ENCODE measurements at regions not wholly inside any gene's neighbourhood (a gene's known extent, or its start where the extent isn't known, plus 50 kb on each side); places are given as distances from the start of the nearest gene placed in this dataset.
A peak's percentile ranks its signal among the peaks of the same experiment; 100 is the strongest.

- Mint-ChIP-seq H3K4me1 (ENCODE audit: low read depth) (peaks cover 11% of the 10 kb centered on the region), H3K9me3 (no peaks in the 10 kb centered on the region), H3K27ac (no peak overlapping the region), H3K36me3 (ENCODE audit: low read depth) (no peaks in the 10 kb centered on the region), H3K27me3 (ENCODE audit: low read depth) (peaks cover 5% of the 10 kb centered on the region), H3K4me3 (no peak overlapping the region)
- no peak for DNase-seq (ENCODE audit: low spot score)
These were observed 279.6 kb upstream of the PLET1 start for GRCh38 chr11:112540261-112540660.

- no peak for DNase-seq (ENCODE audit: low spot score)
- Mint-ChIP-seq H3K36me3 (ENCODE audit: low read depth) (no peaks in the 10 kb centered on the region), H3K27me3 (ENCODE audit: low read depth) (peaks cover 5% of the 10 kb centered on the region), H3K9me3 (no peaks in the 10 kb centered on the region), H3K4me1 (ENCODE audit: low read depth) (peaks cover 11% of the 10 kb centered on the region), H3K27ac (no peak overlapping the region), H3K4me3 (no peak overlapping the region)
These were observed 280.7 kb upstream of the PLET1 start for GRCh38 chr11:112541140-112542046.

GRCh38 chr11:112542479-112542878, 281.8 kb upstream of the PLET1 start:
- H3K4me1 Mint-ChIP-seq (ENCODE audit: low read depth), result peaks cover 11% of the 10 kb centered on the region
- H3K27ac Mint-ChIP-seq, result no peak overlapping the region
- no peaks in the 10 kb centered on the region for H3K9me3 Mint-ChIP-seq
- no peaks in the 10 kb centered on the region for H3K36me3 Mint-ChIP-seq (ENCODE audit: low read depth)
- H3K4me3 Mint-ChIP-seq, result no peak overlapping the region
- no peak for DNase-seq (ENCODE audit: low spot score)
- H3K27me3 Mint-ChIP-seq (ENCODE audit: low read depth), result peaks cover 5% of the 10 kb centered on the region

- Mint-ChIP-seq H3K4me3 (no peak overlapping the region), H3K9me3 (no peaks in the 10 kb centered on the region), H3K27ac (no peak overlapping the region), H3K27me3 (ENCODE audit: low read depth) (peaks cover 5% of the 10 kb centered on the region), H3K36me3 (ENCODE audit: low read depth) (no peaks in the 10 kb centered on the region), H3K4me1 (ENCODE audit: low read depth) (peaks cover 11% of the 10 kb centered on the region)
- no peak for DNase-seq (ENCODE audit: low spot score)
These were observed 282.7 kb upstream of the PLET1 start for GRCh38 chr11:112543390-112543789.

- Mint-ChIP-seq H3K27me3 (ENCODE audit: low read depth) (peaks cover 6% of the 10 kb centered on the region), H3K27ac (no peak overlapping the region)
These were observed 288.0 kb upstream of the PLET1 start for GRCh38 chr11:112548641-112549040.

GRCh38 chr11:112553205-112553731, 292.6 kb upstream of the PLET1 start:
- no peak overlapping the region for H3K4me3 Mint-ChIP-seq
- peaks cover 7% of the 10 kb centered on the region for H3K27me3 Mint-ChIP-seq (ENCODE audit: low read depth)
- H3K27ac Mint-ChIP-seq, result no peak overlapping the region
- no peaks in the 10 kb centered on the region for H3K9me3 Mint-ChIP-seq
- DNase-seq (ENCODE audit: low spot score), result no peak
- peaks cover 2% of the 10 kb centered on the region for H3K4me1 Mint-ChIP-seq (ENCODE audit: low read depth)
- H3K36me3 Mint-ChIP-seq (ENCODE audit: low read depth), result no peaks in the 10 kb centered on the region

More at GRCh38 chr11:112548641-112549040, 288.0 kb upstream of the PLET1 start:
- no peak overlapping the region for H3K4me3 Mint-ChIP-seq
- H3K9me3 Mint-ChIP-seq, result no peaks in the 10 kb centered on the region
- H3K4me1 Mint-ChIP-seq (ENCODE audit: low read depth), result no peaks in the 10 kb centered on the region
- no peak for DNase-seq (ENCODE audit: low spot score)
- no peaks in the 10 kb centered on the region for H3K36me3 Mint-ChIP-seq (ENCODE audit: low read depth)

GRCh38 chr11:112554586-112554985, 293.9 kb upstream of the PLET1 start:
- Mint-ChIP-seq H3K36me3 (ENCODE audit: low read depth) (no peaks in the 10 kb centered on the region), H3K4me3 (no peak overlapping the region), H3K27ac (no peak overlapping the region), H3K9me3 (no peaks in the 10 kb centered on the region), H3K27me3 (ENCODE audit: low read depth) (peaks cover 7% of the 10 kb centered on the region), H3K4me1 (ENCODE audit: low read depth) (peaks cover 2% of the 10 kb centered on the region)
- DNase-seq (ENCODE audit: low spot score), result no peak

- H3K27ac Mint-ChIP-seq, result peak overlapping the region; percentile 46
- H3K9me3 Mint-ChIP-seq, result no peaks in the 10 kb centered on the region
- DNase-seq (ENCODE audit: low spot score), result peak; percentile 19
- no peak overlapping the region for H3K4me3 Mint-ChIP-seq
- H3K36me3 Mint-ChIP-seq (ENCODE audit: low read depth), result no peaks in the 10 kb centered on the region
- peaks cover 2% of the 10 kb centered on the region for H3K4me1 Mint-ChIP-seq (ENCODE audit: low read depth)
- peaks cover 7% of the 10 kb centered on the region for H3K27me3 Mint-ChIP-seq (ENCODE audit: low read depth)
These were observed 295.1 kb upstream of the PLET1 start for GRCh38 chr11:112555491-112556364.

GRCh38 chr11:112558691-112559090, 298.0 kb upstream of the PLET1 start:
- peaks cover 4% of the 10 kb centered on the region for H3K27me3 Mint-ChIP-seq (ENCODE audit: low read depth)
- no peak overlapping the region for H3K4me3 Mint-ChIP-seq
- peaks cover 2% of the 10 kb centered on the region for H3K4me1 Mint-ChIP-seq (ENCODE audit: low read depth)
- no peaks in the 10 kb centered on the region for H3K9me3 Mint-ChIP-seq
- no peaks in the 10 kb centered on the region for H3K36me3 Mint-ChIP-seq (ENCODE audit: low read depth)
- H3K27ac Mint-ChIP-seq, result no peak overlapping the region
- no peak for DNase-seq (ENCODE audit: low spot score)

GRCh38 chr11:112563808-112564207, 303.1 kb upstream of the PLET1 start:
- Mint-ChIP-seq H3K4me3 (no peak overlapping the region), H3K27ac (no peak overlapping the region), H3K4me1 (ENCODE audit: low read depth) (no peaks in the 10 kb centered on the region), H3K9me3 (no peaks in the 10 kb centered on the region), H3K27me3 (ENCODE audit: low read depth) (peaks cover 3% of the 10 kb centered on the region), H3K36me3 (ENCODE audit: low read depth) (no peaks in the 10 kb centered on the region)
- DNase-seq (ENCODE audit: low spot score), result no peak

GRCh38 chr11:112564228-112564955, 303.7 kb upstream of the PLET1 start:
- H3K4me1 Mint-ChIP-seq (ENCODE audit: low read depth), result no peaks in the 10 kb centered on the region
- H3K27me3 Mint-ChIP-seq (ENCODE audit: low read depth), result peaks cover 7% of the 10 kb centered on the region

GRCh38 chr11:112565551-112565950, 304.9 kb upstream of the PLET1 start:
- H3K27ac Mint-ChIP-seq, result no peak overlapping the region
- H3K27me3 Mint-ChIP-seq (ENCODE audit: low read depth), result peaks cover 9% of the 10 kb centered on the region
- no peak overlapping the region for H3K4me3 Mint-ChIP-seq
- no peaks in the 10 kb centered on the region for H3K9me3 Mint-ChIP-seq
- no peaks in the 10 kb centered on the region for H3K36me3 Mint-ChIP-seq (ENCODE audit: low read depth)
- no peaks in the 10 kb centered on the region for H3K4me1 Mint-ChIP-seq (ENCODE audit: low read depth)
- DNase-seq (ENCODE audit: low spot score), result no peak

More at GRCh38 chr11:112564228-112564955, 303.7 kb upstream of the PLET1 start:
- Mint-ChIP-seq H3K27ac (no peak overlapping the region), H3K9me3 (no peaks in the 10 kb centered on the region), H3K36me3 (ENCODE audit: low read depth) (no peaks in the 10 kb centered on the region), H3K4me3 (no peak overlapping the region)
- DNase-seq (ENCODE audit: low spot score), result no peak

- no peak for DNase-seq (ENCODE audit: low spot score)
- Mint-ChIP-seq H3K4me3 (no peak overlapping the region), H3K36me3 (ENCODE audit: low read depth) (no peaks in the 10 kb centered on the region), H3K27me3 (ENCODE audit: low read depth) (peaks cover 9% of the 10 kb centered on the region), H3K27ac (no peak overlapping the region), H3K4me1 (ENCODE audit: low read depth) (no peaks in the 10 kb centered on the region), H3K9me3 (no peaks in the 10 kb centered on the region)
These were observed 305.5 kb upstream of the PLET1 start for GRCh38 chr11:112566124-112566523.

Measured in T-helper 2 cell treated with Interferon-gamma antibody and Interleukin-4, amounts not matched to agents 5 μg/mL and 100 μg/mL, for 36 hours (primary cell).